Astrocyte (in vitro differentiated cells and primary cell): ENCODE measurements at regions not wholly inside any gene's neighbourhood (a gene's known extent, or its start where the extent isn't known, plus 50 kb on each side); places are given as distances from the start of the nearest gene placed in this dataset.

Experiments used
- CTCF ChIP-seq: IDR thresholded peaks from 2 replicates; pipeline ENCODE4 v1.5.1; 2011; ENCODE audit warnings: low read depth, mild to moderate bottlenecking, inconsistent platforms, low read length, moderate library complexity; ENCODE audit not compliant: insufficient read depth
- EZH2 ChIP-seq: IDR thresholded peaks from 2 replicates; pipeline ENCODE4 v1.6.1; 2012; ENCODE audit warnings: mild to moderate bottlenecking, low read length, inconsistent platforms; ENCODE audit not compliant: insufficient read depth

- TF ChIP-seq CTCF (no peak), EZH2 (no peak)
Observed at GRCh38 chr9:105969636-105970035, 275.3 kb downstream of the TMEM38B start.
